Erythroblast (primary cell): ENCODE measurements at regions not wholly inside any gene's neighbourhood (a gene's known extent, or its start where the extent isn't known, plus 50 kb on each side); places are given as distances from the start of the nearest gene placed in this dataset.

Experiments used
- DNase-seq, 2 experiments: peaks; one replicate each; lab custom pipeline; 2025; lab: John Stamatoyannopoulos, UW
- GATA1 ChIP-seq: IDR thresholded peaks from 2 replicates; pipeline ENCODE4 v1.6.1; 2011; ENCODE audit warnings: low read depth, mild to moderate bottlenecking, control low read depth, low read length, moderate library complexity
- POLR2A ChIP-seq: IDR thresholded peaks from 2 replicates; pipeline ENCODE4 v1.6.1; 2011; ENCODE audit warnings: mild to moderate bottlenecking, low read length

DNA sequence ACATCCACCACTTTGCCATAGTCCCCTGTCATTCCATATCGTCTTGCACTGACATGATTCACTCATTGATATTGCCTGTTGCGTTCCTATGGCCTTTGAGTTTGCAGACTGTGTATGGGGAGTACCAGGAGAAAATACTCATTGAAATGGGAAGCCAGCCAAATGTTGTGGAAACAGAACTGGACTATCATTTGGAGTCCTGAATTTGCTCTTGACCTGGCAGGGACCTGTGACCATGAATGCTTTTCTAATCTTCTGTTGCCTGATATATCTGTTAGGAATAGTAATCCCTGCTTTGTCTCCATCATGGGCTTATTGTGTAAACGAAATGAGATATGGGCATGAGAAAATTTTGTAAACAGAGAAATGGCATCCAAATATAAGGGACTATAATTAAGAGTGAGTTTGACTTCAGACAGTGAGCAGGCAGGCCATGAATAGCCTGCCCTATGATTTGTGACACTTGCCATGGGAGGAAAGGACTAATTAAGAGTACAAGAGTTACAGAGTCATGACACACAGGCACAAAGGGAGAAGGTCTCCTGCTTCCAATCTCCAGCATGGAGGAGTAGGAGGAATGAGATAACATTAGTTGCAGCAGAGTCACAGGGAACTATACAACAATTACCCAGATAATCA is 572.9 kb upstream of the SGCD start:
- DNase-seq, result no peak
- no peak for TF ChIP-seq GATA1
- TF ChIP-seq POLR2A, result no peak

DNA sequence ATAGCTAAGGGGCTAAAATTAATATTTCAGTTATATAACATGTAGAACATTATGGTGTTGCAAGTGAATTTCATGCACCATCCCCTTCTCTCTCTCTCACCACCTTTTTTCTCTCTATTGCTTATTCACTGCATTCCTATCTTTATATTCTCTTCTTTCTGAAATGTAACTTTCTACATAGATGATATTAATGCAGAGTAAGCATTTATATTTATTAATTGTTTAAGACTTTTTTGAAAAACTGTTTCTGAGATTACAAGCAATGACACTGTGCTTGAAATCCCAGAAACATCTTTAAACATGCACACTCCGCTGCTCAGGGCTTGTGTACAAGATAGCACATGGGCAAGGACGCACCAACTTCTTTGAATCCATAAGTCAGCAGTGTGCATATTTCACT is 567.7 kb upstream of the SGCD start:
- no peak for DNase-seq
- TF ChIP-seq POLR2A (no peak), GATA1 (no peak)

DNA sequence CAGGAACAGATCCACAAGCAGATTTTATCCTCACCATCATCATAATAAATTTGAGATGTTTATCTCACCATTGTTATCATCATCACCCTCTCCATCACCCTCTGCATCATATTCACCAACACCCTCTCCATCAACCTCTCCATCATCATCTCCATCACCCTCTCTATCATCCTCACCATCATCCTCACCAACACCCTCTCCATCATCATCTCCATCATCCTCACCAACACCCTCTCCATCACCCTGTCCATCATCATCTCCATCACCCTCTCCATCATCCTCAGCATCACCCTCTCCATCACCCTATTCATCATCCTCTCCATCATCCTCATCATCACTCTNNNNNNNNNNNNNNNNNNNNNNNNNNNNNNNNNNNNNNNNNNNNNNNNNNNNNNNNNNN is 567.0 kb upstream of the SGCD start:
- TF ChIP-seq GATA1 (no peak), POLR2A (no peak)
- no peak for DNase-seq

DNA sequence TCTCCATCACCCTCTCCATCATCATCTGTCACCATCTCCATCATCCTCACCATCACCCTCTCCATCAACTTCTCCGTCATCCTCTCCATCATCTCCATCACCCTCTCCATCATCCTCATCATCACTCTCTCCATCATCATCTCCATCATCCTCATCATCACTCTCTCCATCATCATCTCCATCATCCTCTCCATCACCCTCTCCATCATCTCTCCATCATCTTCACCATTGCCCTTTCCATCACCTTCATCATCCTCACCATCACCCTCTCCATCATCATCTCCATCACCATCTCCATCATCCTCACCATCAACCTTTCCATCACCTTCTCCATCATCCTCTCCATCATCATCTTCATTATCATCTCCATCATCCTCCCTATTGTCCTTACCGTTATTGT is 565.5 kb upstream of the SGCD start:
- DNase-seq, result no peak

DNA sequence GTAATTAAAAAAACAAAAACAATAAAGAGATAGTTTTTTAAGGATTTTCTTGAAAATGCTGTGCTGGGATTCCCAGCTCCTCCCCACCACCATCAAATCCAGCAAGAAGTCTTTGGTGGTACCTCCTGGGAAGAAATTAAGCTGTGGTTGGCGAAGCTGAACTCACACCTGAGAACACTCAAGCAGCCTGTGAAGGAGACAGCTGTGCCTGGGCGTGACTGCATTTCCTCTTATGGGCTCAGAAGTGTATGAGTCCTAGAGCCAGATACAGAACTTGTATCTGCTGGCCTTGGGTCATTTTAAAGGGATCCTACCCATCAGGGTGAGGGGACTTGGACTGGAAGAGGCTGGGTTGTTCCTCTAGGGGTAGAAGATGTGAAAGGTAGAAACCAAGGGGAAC is 561.2 kb upstream of the SGCD start:
- DNase-seq, result no peak
- TF ChIP-seq GATA1, result no peak
- TF ChIP-seq POLR2A, result no peak

More for the DNA sequence above, 565.5 kb upstream of the SGCD start:
- no peak for TF ChIP-seq GATA1
- TF ChIP-seq POLR2A, result no peak

DNA sequence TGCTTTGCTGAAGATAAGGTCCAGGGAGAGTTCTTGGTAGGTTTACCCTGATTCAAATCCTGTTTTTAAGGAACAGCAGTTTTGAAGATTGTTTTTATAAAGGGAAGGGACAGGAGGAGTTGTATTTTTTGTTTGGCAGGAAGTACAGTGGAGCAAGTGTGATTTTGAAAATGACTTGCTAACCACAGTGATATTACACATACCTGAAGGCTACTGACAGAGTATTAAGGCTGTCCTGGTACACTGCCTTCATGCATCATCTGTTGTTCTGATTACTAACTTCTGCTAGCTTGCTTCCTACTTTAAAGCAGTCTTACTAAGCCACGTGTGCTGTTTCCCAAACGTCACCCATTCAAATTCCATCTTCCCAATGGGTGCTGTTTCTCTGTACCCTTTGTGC is 559.5 kb upstream of the SGCD start:
- TF ChIP-seq GATA1 (no peak), POLR2A (no peak)
- no peak for DNase-seq

DNA sequence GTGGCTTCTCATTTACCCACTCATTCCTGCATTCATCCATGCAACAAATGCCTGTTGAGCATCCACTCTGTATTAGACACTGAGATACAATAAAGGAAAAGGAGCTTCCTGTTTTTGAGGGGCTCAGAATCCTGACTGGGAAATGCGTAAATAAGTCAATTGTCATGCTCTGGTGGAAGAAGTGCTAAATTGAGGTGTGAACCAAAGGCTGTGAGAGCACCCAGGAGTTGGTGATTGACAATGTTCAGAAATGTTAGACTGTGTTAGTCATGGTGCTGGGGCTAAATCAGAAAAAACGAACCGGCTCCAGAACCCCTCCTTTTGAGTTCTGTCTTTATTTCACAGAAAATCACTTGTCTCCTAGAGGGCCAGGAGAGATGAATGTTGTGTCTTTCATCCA is 558.6 kb upstream of the SGCD start:
- TF ChIP-seq GATA1, result no peak
- no peak for TF ChIP-seq POLR2A
- DNase-seq, result no peak

DNA sequence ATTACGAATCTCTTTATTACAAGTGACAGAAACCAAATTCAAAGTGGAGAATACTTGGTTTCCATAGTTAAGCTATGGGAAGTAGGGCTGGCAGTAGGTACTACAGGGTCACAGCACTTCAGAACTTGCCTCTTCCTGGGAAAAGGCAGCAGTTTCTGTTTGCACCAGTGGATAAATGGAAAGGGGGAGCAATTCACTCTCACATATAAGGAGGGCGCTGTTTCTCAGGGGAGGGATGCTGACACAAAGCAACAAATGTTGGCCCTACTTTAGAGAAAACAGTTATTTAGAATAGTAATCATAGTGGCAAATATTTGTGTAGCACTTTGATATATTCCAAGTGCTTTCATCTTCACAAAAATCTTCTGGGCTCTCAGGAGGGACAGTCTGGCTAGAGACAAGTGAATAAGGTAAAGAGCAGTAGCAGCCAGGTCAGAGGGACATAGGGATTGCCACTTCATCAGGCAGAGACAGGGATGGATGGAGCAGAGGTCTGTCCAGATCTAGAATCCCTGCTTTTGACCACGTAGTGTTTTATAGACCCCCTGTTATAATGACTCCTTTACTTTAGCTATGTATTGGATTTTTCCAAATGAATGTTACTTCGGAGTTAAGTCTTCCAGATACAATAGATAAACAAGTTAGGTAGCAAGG is 554.8 kb upstream of the SGCD start:
- TF ChIP-seq GATA1 (no peak), POLR2A (no peak)
- no peak for DNase-seq

DNA sequence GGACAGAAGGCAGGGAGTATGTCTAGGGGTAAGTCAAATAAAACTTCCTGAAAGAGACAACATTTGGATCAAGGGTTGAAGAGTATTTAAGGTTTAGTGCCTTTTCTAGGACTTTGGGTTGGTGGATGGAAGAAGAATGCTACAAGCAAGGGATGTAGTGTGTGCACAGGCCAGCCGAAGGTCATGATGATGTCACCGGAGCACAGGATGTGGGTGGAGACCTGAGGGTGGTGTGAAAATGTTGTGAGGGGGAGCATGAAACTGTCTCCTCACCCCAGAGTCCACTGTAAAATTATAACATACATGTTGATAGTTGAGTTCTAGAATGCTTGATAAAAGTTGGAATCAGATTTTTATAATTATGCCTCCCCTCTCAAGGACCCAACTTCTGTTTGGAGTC is 553.3 kb upstream of the SGCD start:
- TF ChIP-seq POLR2A, result no peak
- TF ChIP-seq GATA1, result no peak
- no peak for DNase-seq

DNA sequence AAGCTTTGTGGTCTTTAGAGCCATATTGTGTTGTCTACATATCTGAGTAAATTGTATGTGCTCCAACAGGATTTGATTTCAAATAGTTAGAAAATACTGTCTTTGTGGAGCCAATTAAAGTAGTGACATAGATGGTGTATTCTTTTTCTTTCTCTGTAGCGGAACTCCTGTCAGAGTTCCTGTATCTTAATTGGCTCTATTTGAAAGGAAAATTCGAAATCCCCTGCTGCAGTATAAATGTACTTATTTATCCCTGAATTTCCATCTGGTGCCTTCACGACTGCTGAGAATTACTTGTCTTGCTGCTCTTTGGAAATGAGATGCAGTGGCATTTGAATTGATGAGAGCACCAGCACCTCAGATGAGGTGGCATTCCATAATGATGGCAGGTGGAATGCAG is 546.7 kb upstream of the SGCD start:
- DNase-seq, result no peak
- TF ChIP-seq GATA1 (no peak), POLR2A (no peak)

DNA sequence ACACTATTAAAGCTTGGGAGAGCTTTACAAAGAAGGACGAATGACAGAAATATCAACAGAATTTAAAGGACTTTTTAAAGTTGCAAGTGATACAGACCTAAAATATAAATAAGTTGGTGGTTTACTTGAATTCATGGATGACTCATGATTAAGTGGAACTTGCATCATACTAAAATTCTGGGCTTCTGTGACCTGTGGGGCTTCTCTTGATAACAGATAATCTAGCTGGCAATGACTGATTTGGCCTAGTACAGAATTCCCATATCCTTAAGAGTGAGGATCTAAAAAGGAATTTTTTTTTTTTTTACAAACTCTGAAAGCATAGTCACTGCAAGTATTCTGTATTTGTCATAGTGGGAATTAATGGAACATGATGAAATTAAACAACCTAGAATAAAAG is 543.7 kb upstream of the SGCD start:
- TF ChIP-seq GATA1 (no peak), POLR2A (no peak)
- DNase-seq, result peak in 1 of 2 experiments; percentile 1

DNA sequence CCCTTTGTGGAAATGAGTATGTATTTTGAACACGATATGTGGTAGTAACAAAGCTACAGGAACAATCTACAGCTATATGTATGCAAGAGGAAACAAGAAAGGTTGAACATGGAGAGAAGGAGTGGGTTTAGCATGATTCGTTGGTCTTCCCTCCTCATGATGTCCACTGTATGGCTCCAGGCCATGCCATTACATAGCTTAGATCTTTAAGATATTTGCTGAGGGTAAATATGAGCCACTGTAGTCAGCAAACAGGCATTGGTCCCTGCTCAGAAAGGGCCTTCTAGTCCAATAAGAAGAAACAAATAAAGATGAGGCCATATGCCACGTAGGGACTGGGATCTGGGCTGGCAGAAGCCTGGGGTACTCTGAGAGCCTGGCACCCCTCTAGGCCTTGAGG is 543.2 kb upstream of the SGCD start:
- no peak for DNase-seq
- TF ChIP-seq GATA1 (no peak), POLR2A (no peak)

DNA sequence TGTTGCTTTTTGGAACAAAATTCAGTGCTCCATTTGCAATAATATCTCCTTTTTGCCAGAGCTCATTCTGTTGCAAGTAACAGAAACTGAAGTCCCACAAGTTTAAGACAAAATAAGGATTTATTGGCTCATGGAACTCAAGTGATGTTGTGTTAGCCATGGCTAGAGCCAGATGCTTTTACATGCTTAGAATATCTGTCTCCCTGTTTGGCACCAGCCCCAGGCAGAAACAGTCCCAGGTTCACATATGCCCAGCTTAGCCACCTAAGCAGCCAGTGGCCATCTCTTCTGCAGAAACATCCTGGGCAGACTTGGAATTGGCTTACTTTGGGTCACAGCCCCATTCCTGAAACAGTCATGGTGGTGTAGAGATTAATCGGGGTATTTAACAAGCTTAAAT is 540.9 kb upstream of the SGCD start:
- TF ChIP-seq POLR2A, result no peak
- no peak for TF ChIP-seq GATA1

DNA sequence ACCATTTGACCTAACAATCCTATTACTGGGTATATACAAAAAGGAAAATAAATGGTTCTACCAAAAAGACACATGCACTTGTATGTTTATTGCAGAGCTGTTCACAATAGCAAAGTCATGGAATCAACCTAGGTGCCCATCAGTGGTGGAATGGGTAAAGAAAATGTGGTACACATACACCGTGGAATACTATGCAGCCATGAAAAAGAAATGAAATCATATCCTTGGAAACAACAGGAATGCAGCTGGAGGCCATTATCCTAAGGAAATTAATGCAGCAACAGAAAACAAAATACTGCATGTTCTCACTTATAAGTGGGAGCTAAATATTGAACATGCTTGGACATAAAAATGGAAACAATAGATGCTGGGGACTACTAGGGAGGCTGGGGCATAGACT is 534.1 kb upstream of the SGCD start:
- DNase-seq, result no peak
- TF ChIP-seq POLR2A (no peak), GATA1 (no peak)

More for the DNA sequence above, 540.9 kb upstream of the SGCD start:
- DNase-seq, result no peak

DNA sequence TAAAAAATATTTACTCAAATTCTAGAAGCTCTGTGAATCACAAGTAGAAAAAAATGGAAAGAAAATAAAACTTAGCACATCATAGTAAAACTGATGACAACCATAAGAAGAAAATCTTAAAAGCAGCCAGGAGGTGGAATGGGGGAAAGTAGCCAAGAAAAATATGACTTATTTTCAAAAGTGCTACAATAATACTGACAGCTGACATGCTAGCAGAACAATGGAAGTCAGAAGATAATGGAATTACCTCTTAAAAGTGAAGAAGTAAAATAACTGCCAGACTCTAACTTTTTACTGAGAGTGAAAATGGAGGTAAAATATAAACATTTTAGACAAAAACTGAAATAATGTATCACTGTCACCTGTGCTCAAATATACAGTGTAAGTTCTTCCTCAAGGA is 532.2 kb upstream of the SGCD start:
- no peak for TF ChIP-seq POLR2A
- TF ChIP-seq GATA1, result no peak
- DNase-seq, result peak; percentile 1 to 9
